Fibroblast of lung (primary cell): ENCODE measurements at regions not wholly inside any gene's neighbourhood (a gene's known extent, or its start where the extent isn't known, plus 50 kb on each side); places are given as distances from the start of the nearest gene placed in this dataset.
A peak's percentile ranks its signal among the peaks of the same experiment; 100 is the strongest.

ENCODE experiments used
- DNase-seq, 2 donors: peaks; one replicate each; pipeline versions ENCODE4 v3.0.0 to v3.0.0-alpha.2; 2010; ENCODE audit warnings: low read depth in 2 of 2
- H2AFZ ChIP-seq: 2 replicates; pipeline ENCODE4 v1.5.1; 2012; ENCODE audit warnings: low read length, control low read depth, inconsistent platforms
- H3K27ac ChIP-seq: 2 replicates; pipeline ENCODE4 v1.5.1; 2011; ENCODE audit warnings: low read length, control low read depth; ENCODE audit not compliant: insufficient read depth
- H3K27me3 ChIP-seq: 2 replicates; pipeline ENCODE4 v1.5.1; 2011; ENCODE audit warnings: mild to moderate bottlenecking, low read length; ENCODE audit not compliant: control insufficient read depth, insufficient read depth
- H3K36me3 ChIP-seq: 2 replicates; pipeline ENCODE4 v1.5.1; 2011; ENCODE audit warnings: low read length; ENCODE audit not compliant: control insufficient read depth, insufficient read depth
- H3K4me1 ChIP-seq: 2 replicates; pipeline ENCODE4 v1.5.1; 2011; ENCODE audit warnings: low read length; ENCODE audit not compliant: control insufficient read depth, insufficient read depth; ENCODE audit errors: extremely low read depth
- H3K4me2 ChIP-seq: 2 replicates; pipeline ENCODE4 v1.5.1; 2011; ENCODE audit warnings: low read length, control low read depth; ENCODE audit not compliant: insufficient read depth; ENCODE audit errors: extremely low read depth
- H3K4me3 ChIP-seq, 4 experiments: fragments of 200-600 bp in 1 of 4; sonication (generic) in 1 of 4; replicated peaks in 1 of 4; 2 replicates each; pipeline ENCODE4 v1.5.1; 2011 to 2016; ENCODE audit warnings: low read length in 4 of 4, low read depth in 3 of 4, mild to moderate bottlenecking in 3 of 4, control low read depth in 2 of 4, inconsistent platforms in 1 of 4, mixed read lengths in 1 of 4; ENCODE audit not compliant: insufficient read depth in 1 of 4; ENCODE audit errors: control extremely low read depth in 1 of 4
- H3K79me2 ChIP-seq: 2 replicates; pipeline ENCODE4 v1.5.1; 2012; ENCODE audit warnings: mild to moderate bottlenecking, low read length, inconsistent platforms; ENCODE audit not compliant: control insufficient read depth, insufficient read depth
- H3K9ac ChIP-seq: 2 replicates; pipeline ENCODE4 v1.5.1; 2011; ENCODE audit warnings: mild to moderate bottlenecking, low read length, control low read depth; ENCODE audit not compliant: insufficient read depth
- H3K9me3 ChIP-seq: 2 replicates; pipeline ENCODE4 v1.5.1; 2012; ENCODE audit warnings: low read depth, low read length; ENCODE audit not compliant: control insufficient read depth, insufficient read depth
- H4K20me1 ChIP-seq: 2 replicates; pipeline ENCODE4 v1.5.1; 2011; ENCODE audit warnings: low read length; ENCODE audit not compliant: control insufficient read depth, insufficient read depth; ENCODE audit errors: extremely low read depth
- CTCF ChIP-seq, 2 donors: IDR thresholded peaks in 1 of 2; conservative IDR thresholded peaks in 1 of 2; 1 replicate in 1 of 2; 2 replicates in 1 of 2; pipeline ENCODE4 v1.5.1; 2011 to 2012; ENCODE audit warnings: low read length in 2 of 2, control low read depth in 1 of 2, inconsistent platforms in 1 of 2, low read depth in 1 of 2, mild to moderate bottlenecking in 1 of 2
- EZH2 ChIP-seq: IDR thresholded peaks from 2 replicates; pipeline ENCODE4 v1.5.1; 2012; ENCODE audit warnings: low read length, control low read depth, mild to moderate bottlenecking; ENCODE audit errors: missing control alignments

GRCh38 chr6:166772518-166772917 lies 145.5 kb upstream of the RPS6KA2 start:
- no peaks in the 10 kb centered on the region for H3K36me3 ChIP-seq
- no peak overlapping the region for H2AFZ ChIP-seq
- no peaks in the 10 kb centered on the region for H3K4me1 ChIP-seq
- H3K79me2 ChIP-seq: no peaks in the 10 kb centered on the region
- TF ChIP-seq CTCF (conservative IDR thresholded peaks at IDR 0.05 in 1 of 2, IDR thresholded peaks at IDR 0.05 in 1 of 2; ENCODE audit: low read depth in 1 of 2, low read length in 2 of 2): peak in 1 of 2 donors; percentile 14
- TF ChIP-seq EZH2: no peak
- DNase-seq: no peak
- no peaks in the 10 kb centered on the region for H3K27me3 ChIP-seq
- H3K4me2 ChIP-seq: no peak overlapping the region
- no peaks in the 10 kb centered on the region for H3K9me3 ChIP-seq
- no peaks in the 10 kb centered on the region for H4K20me1 ChIP-seq
- H3K9ac ChIP-seq: no peak overlapping the region
- no peak overlapping the region for H3K27ac ChIP-seq
- no peak overlapping the region for H3K4me3 ChIP-seq

- Histone ChIP-seq H3K4me3 (no peak overlapping the region), H2AFZ (no peak overlapping the region), H3K79me2 (no peaks in the 10 kb centered on the region), H4K20me1 (no peaks in the 10 kb centered on the region), H3K9me3 (no peaks in the 10 kb centered on the region), H3K4me2 (no peak overlapping the region), H3K27me3 (no peaks in the 10 kb centered on the region), H3K27ac (no peak overlapping the region), H3K4me1 (no peaks in the 10 kb centered on the region), H3K36me3 (no peaks in the 10 kb centered on the region), H3K9ac (no peak overlapping the region)
- TF ChIP-seq CTCF (conservative IDR thresholded peaks at IDR 0.05 in 1 of 2, IDR thresholded peaks at IDR 0.05 in 1 of 2; ENCODE audit: low read depth in 1 of 2, low read length in 2 of 2) (no peak), EZH2 (no peak)
- DNase-seq: no peak
Measured at GRCh38 chr6:166771701-166772100, 144.7 kb upstream of the RPS6KA2 start.

GRCh38 chr6:166770216-166771116 lies 143.4 kb upstream of the RPS6KA2 start:
- H2AFZ ChIP-seq: no peak overlapping the region
- H3K4me1 ChIP-seq: no peaks in the 10 kb centered on the region
- H3K27ac ChIP-seq: no peak overlapping the region
- no peak overlapping the region for H3K9ac ChIP-seq
- H3K9me3 ChIP-seq: no peaks in the 10 kb centered on the region
- H3K36me3 ChIP-seq: no peaks in the 10 kb centered on the region
- H3K27me3 ChIP-seq: no peaks in the 10 kb centered on the region
- TF ChIP-seq EZH2 (no peak), CTCF (conservative IDR thresholded peaks at IDR 0.05 in 1 of 2, IDR thresholded peaks at IDR 0.05 in 1 of 2; ENCODE audit: low read depth in 1 of 2, low read length in 2 of 2) (peak in 1 of 2 donors; percentile 35)
- H3K4me3 ChIP-seq: no peak overlapping the region
- no peak overlapping the region for H3K4me2 ChIP-seq
- no peaks in the 10 kb centered on the region for H4K20me1 ChIP-seq
- no peaks in the 10 kb centered on the region for H3K79me2 ChIP-seq
- no peak for DNase-seq
